NCI-H1694 treated with DMSO at 0.1 percent for 48 hours (cell line): ENCODE measurements at regions not wholly inside any gene's neighbourhood (a gene's known extent, or its start where the extent isn't known, plus 50 kb on each side); places are given as distances from the start of the nearest gene placed in this dataset.
"Not testable (repeated sequence)": the region's sequence is repeated elsewhere in the genome, so short reads cannot be mapped to it uniquely, and the experiment has no call there.

Experiments used
- DNase-seq: peaks from one replicate; lab custom pipeline; 2025; lab: John Stamatoyannopoulos, UW

- DNase-seq, result no peak
These were observed 117.5 kb upstream of the NEGR1 start for GRCh38 chr1:72399807-72400206.

GRCh38 chr1:72397786-72398185 lies 115.4 kb upstream of the NEGR1 start:
- DNase-seq, result no peak

DNA sequence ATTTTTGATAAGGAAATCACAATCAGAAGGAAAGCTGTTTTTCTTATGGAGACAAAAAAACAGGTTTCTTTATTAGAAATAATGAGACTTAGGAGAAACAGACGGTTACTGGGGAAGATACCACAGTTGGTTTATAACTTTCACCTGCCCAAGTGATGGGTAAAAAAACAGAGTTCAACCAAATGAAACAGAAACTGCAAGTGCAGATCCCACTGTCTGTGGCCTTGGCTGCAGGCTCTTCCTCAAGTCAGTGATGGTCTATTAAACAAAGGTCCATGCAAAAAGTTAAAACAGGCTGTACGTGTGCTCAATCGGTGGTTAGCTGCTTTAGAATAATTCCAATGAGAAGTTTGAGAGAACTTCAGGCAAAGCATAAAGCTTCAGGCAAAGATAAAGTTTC lies 112.1 kb upstream of the NEGR1 start:
- DNase-seq, result no peak

DNA sequence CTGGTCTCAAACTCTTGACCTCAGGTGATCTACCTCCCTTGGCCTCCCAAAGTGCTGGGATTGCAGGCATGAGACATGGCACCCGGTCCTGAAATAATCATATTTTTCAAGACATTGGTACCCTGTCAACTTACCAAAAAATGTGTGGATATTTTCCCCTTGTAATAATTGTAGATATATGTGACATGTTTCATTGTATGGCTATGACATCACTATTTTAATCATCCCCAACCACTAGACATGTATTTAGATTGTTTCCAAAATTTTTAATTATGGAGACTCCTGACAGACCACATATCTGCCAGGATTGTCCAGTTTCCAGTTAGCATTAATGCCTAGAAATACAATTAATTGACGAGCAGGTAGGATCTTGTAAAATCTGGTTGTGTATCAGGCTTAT lies 96.7 kb upstream of the NEGR1 start:
- DNase-seq, result no peak

DNA sequence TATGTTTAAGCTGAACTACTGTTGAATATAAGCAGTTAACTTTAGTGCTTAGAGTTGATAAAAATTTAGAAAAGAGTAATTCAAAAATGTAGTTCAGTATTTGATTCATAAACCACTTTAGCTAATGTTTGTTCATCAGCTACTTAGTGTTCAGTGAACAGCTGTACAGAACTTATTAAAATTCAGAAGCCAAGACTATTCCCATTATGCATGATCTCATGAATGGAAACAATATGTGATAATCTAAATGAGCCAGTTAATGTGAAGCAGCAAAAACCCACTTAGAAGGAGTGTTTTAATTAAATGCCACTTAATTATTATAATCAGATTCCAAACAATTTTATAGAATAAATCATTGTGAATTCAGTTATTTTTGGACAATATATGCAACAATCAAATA lies 92.9 kb upstream of the NEGR1 start:
- DNase-seq, result no peak

GRCh38 chr1:72371259-72372035 lies 89.1 kb upstream of the NEGR1 start:
- DNase-seq, result no peak

- not testable (repeated sequence) for DNase-seq
These were observed 88.5 kb upstream of the NEGR1 start for GRCh38 chr1:72370836-72371235.

DNA sequence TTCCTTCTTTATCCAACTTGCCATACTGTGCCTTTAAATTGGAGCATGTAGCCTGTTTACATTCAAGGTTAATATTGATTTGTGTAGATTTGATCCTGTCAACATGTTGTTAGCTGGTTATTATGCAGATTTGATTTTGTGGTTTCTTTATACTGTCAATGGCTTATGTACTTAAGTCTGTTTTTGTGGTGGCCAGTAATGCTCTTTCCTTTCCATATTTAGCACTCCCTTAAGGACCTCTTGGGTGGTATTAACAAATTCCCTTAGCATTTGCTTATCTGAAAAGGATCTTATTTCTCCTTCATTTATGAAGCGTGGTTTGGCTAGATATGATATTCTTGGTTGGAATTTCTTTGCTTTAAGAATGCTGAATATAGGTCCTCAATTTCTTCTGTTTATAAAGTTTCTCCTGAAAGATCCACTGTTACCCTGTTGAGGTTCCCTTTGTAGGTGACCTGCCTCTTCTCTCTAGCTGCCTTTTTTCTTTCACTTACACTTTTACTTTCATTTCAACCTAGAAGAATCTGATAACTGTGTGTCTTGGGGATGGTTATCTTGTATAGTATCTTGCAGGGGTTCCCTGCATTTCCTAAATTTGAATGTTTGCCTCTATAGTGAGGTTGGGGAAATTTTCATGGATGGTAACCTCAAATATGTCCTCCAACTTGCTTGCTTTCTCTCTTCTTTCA lies 86.9 kb upstream of the NEGR1 start:
- DNase-seq, result no peak

- DNase-seq, result no peak
These were observed 84.1 kb upstream of the NEGR1 start for GRCh38 chr1:72366466-72366865.

DNA sequence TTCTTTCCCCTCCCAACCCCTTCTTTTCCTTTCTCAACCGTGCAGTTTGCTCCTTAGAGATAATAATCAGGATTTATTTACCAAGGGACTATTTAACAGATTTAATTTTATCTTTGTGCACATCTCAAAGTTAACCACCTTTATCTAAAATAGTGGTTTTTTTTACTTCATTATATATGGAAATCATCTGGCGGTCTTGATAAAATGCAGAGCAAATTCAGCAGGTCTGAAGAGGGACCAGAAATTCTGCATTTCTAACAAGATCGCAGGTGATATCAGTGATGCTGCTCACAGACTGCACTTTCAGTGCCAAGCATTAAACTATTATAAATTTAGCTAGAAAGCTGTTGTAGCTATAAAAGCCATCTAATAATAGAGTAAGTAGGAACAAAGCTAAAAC lies 83.4 kb upstream of the NEGR1 start:
- no peak for DNase-seq

- no peak for DNase-seq
These were observed 80.2 kb upstream of the NEGR1 start for GRCh38 chr1:72362538-72362937.

DNA sequence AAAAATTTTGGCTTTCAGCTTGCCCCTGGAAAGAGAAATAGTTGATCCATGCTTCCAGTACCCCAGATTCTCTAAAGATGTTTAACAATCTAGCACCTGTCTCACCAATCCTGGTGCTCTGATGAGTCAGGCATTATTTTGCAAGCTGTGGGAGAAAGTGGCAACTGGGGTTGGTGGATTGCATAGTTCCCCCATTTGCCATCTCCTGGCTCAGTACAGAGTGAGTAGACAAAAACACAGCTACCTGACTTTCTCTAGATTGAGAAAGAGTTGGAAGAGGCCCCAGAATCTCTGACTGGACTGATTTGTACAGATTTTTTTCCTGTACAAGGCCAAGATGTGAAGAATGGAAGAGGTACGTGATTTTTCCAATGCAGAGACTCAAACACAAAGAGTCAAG lies 75.1 kb upstream of the NEGR1 start:
- no peak for DNase-seq

DNA sequence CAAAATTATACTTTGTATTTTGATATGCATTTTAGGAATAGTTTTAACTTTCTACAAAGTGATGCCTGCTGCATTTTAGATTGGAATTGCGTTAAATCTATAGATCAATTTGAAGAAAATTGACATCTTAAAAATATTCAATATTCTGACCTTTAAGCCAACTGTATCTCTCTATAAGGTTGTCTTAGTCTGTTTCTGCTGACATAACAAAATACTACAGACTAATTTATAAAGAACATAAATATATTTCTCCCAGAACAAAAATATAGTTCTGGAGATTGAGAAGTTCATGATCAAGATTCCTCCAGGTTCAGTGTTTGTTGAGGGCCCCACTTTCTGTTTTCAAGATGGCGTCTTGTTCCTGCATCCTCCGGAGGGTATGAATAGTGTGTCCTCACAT lies 73.6 kb upstream of the NEGR1 start:
- DNase-seq, result no peak

DNA sequence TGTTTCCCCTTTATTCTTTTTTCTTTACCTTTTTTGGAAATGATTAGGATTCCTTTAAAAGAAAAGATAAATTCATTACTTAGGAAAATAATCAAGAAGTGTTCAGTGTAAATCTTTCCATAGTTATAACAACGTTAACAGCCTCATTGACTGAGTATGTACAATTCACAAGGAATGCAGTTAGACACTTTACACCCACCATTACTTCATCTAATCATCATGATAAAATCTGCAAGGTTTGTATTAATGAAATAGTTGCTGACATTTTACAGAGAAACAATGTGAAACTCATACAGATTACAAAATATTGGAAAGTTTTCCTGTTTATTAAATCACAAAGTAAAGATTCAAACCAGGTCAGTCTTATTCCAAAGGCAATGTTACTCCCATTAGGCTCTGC lies 59.3 kb upstream of the NEGR1 start:
- DNase-seq, result no peak

GRCh38 chr1:72336776-72337175 lies 54.4 kb upstream of the NEGR1 start:
- no peak for DNase-seq
